HG02884 (cell line): ENCODE measurements at regions not wholly inside any gene's neighbourhood (a gene's known extent, or its start where the extent isn't known, plus 50 kb on each side); places are given as distances from the start of the nearest gene placed in this dataset.
"Not testable (repeated sequence)": the region's sequence is repeated elsewhere in the genome, so short reads cannot be mapped to it uniquely, and the experiment has no call there.

Source experiments
- ATAC-seq: cut with Tn5 transposase; IDR thresholded peaks from one replicate; pipeline ENCODE4 v1.9.1; 2021; ENCODE audit warnings: mild to moderate bottlenecking, moderate library complexity; ENCODE audit not compliant: unreplicated experiment

DNA sequence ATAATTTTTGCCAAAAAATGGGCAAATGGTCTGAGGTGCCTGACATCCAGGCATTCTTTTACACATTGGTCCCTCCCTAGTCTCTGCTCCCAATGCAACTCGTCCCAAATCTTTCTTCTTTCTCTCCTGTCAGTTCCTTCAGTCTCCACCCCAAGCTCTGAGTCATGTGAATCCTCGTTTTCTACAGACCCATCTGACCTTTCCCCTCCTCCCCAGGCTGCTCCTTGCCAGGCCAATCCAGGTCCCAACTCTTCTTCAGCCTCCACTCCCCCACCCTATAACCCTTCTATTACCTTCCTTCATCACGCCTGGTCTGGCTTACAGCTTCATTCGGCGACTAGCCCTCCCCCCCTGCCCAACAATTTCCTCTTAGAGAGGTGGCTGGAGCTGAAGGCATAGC lies 55.3 kb downstream of the BBS10 start:
- ATAC-seq = not testable (repeated sequence)

DNA sequence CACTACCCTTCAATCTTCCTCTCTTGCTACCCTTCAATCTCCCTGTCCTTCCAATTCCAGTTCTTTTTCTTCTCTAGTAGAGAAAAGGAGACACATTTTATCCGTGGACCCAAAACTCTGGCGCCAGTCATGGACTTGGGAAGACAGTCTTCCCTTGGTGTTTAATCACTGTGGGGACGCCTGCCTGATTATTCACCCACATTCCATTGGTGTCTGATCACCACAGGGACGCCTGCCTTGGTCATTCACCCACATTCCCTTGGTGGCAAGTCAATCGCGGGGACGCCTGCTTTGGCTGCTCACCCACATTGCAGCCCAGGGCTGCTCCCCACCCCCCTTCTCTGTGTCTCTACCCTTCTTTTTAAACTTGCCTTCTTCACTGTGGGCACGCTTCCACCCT lies 55.9 kb downstream of the BBS10 start:
- not testable (repeated sequence) for ATAC-seq

DNA sequence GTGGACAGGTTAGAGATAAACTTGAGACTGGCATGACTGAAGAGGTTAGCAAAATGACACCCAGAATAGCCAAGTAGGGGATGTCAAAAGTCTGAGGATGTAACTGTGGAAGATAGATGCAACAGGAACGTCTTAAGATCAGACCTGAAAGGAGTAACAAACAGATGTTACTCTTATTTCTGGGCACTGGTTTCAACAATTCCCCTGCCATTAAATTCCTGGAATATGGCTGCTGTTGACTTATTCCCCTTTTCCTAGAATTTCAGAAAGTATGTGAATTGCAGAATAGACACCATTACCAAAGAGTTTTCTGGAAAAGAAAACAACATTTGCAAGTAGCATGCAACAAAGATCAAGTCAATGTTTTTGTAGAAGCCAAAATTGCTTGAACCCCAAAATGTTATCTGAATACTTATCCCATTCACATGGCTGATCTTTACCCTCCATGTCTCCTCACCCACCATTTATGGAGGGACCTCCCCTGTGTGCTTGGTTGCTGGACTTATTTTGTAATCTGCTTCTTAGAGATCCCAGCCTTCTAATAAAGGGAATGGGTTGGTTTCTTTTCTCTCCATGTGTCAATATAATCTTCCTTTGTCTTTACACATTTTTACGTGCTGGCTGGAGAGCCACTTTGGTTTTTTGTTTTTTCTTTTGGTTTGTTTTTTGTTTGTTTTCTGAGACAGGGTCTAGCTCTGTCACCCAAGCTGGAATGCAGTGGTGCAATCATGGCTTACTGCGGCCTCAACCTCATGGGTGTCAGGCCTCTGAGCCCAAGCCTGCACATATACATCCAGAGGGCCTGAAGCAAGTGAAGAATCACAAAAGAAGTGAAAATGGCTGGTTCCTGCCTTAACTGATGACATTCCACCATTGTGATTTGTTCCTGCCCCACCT lies 57.0 kb downstream of the BBS10 start:
- no peak for ATAC-seq

DNA sequence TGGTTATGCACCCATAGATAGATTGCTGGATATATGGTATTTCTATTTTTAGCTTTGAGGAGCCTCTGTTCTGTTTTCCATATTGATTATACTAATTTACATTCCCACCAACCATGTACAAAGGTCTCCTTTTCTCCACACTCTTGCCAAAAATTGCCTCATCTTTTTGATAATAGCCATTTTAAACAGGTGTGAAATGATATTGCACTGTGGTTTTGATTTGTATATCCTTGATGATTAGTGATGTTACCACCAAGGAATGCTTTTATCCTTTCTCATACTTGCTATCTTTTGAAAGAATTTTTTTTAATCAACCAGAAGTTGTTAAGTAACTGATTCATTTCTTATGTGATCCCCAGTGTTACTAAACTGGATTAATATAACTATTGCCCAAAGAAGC lies 60.0 kb downstream of the BBS10 start:
- no peak for ATAC-seq

DNA sequence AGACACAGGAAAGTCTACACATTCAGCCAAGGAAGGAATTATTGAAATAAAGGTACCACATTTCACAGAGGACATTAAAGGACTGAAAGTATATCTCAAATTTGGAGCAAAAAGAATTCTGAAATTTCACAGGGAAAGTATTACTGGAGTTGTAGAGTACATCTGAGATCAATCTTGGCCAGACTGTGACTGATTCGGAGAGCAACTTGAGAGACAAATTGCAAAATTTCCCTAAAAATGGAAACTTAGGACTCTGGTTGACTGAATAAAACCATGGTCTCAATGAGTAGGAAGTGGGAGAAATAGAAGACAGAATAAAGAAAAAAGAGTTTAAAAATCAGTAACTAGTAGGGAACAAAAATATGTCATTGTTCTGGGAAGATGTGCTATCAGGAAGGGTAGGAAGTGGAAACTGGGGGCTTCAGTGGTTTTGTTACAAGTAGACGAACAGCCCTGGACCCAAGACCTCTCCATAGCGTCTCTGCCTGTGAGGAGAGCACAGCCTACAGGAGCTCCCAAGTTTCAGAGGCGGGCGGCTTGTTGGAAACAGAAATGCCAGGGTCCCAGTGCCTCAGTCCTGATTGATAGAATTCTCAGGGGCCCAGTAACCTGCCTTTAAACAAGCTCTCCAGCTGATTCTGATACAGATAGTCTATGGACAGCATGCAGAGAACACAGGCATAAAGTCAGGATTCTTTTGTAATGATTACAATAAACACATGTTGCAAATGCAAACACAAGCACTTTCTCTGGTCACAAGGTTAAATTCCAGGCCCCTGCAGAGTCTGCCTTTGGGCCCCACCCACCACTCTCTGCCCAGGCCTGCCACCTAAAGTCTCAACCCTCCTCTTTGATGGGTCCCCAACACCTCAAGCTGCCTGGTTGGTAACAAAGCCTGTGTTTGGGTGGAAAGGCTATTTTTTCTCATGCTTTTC lies 63.1 kb downstream of the BBS10 start:
- no peak for ATAC-seq

DNA sequence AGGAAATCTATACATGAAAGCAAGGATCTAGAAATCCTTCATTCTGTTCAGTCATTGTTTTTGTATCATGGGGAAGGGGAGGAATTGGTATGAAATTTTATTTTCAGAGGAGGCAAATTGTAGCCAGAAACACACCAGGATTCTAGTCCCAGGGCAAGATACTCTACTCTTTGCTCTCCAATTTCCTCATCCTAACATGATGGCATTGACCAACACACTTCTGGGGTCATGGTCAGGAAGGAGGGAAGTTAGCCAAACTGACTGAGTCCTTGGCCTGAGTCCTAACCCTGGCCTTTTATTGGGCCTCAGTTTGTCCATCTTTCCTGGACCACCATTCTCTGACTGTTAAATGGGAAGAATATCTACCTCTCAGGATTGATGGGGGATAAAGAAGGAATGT lies 65.5 kb downstream of the BBS10 start:
- no peak for ATAC-seq

DNA sequence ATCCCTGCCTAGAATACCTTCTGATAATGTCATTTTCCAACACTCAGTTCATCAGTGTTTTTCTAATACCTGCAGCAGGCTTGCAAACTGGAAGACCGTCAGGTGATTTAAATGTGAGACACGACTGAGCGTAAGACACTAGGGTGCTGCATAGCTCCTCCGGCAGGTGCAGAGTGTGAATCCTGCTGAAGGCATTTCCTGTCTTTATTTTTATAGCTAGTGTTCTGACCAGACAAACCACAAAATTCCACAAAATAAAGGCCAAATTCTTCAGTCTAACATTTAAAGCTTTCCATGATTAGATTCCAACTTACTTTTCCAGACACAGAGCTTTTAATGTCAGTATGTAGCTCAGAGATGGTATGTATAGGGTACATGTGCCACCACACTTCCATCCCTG lies 70.7 kb downstream of the BBS10 start:
- no peak for ATAC-seq

DNA sequence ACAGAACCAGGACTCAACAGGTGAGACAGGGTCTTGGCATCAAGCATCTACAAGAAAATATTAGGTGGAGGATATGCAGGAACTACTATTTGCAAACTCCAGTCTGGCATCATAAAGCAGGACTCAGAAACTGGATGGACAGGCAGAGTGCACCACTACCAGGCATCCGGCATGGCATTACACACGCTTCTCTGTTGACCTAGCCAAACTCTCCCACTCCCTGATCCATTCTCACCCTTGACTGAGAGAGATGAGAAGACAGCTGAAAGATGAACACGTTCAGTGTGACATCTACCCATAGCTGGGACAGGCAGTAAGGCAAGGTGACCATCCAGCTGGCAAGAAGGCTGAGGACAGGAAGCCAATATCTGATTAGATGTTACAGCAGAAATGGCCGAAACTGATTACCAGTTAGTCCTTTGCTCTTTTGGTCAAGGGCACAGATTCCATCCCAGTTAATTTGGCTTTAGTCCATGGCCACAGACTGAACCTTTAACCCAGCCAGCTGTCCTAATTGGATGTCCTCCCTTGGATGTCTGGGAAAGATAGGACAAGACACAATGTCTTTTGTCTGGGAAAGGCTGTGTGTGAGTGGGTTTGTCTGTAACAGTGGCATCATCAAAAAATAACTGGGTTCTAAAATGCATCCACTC lies 71.6 kb downstream of the BBS10 start:
- no peak for ATAC-seq

DNA sequence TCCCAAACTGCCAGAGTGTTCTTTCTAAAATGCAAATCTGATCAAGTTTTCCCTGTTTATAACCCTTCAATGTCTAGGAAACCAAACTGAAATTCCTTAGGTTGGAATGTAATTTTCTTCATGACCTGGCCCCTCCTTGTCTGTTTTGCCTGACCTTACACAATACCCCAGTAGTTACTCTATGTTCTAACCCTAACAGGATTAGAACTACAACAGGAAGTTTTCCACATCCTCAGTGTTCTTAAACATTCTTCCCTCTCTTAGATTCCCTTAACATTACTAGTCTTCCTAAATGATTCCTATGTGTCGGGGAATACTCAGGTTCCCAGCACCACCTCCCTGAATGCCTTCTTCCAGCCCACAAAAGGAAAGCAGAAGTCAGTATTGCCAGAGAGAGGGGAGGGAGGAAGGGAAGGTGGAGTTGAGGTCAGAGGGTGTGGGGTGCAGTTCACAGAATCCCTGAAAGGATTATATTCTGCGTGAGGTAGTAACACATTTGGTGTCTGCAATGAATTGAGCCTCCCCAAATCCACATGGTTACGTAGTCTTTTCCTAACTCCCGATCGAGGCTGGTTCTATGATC lies 72.6 kb downstream of the BBS10 start:
- ATAC-seq = no peak

DNA sequence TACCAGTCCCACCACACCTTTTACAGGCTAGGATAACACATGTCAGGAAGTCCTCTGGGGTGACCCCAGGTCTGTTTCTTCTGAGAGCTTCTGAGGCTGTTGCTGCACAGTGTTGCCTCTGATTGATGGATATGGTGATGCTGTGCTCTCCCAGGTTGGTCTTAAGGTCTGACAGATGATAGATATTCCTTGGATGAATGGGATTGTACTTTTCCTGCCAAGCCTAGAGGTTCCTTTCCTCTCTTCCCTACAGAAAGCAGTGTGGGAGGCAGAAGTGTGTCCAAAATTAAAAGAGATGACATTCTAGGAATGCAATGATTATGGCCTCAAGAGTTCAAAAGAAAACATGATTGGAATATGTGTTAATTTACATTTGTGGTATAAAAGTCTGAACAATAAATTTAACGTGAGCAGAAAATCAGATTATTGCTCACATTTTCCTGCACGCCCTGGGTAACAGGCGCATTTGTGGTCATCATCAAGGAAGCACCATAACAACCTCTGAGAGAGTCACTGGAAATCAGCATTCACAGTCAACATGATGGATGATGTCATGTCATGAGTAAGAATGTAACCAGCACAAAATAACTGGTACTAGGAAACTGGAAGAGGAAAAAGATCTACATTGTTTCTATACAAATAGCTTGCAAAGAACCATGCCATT lies 73.7 kb downstream of the BBS10 start:
- no peak for ATAC-seq

DNA sequence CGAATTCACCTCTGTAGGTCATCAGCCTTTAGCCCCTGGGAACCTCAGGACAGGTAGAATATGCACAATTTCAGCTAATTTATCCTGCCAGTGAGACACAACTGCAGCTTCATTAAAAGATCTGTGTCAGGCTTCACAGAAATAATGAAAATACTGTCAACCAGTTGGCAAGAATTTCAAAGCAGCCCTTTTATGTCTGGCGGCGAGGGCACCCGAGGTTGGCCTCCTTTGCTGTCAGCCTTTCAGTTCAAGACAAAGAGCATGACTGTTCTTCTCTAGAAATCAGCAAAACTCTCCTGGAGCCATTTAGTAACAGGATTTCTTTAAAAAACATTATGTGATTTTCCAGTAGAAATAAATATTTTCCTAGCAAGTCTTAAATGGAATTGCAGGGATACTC lies 75.9 kb downstream of the BBS10 start:
- no peak for ATAC-seq

DNA sequence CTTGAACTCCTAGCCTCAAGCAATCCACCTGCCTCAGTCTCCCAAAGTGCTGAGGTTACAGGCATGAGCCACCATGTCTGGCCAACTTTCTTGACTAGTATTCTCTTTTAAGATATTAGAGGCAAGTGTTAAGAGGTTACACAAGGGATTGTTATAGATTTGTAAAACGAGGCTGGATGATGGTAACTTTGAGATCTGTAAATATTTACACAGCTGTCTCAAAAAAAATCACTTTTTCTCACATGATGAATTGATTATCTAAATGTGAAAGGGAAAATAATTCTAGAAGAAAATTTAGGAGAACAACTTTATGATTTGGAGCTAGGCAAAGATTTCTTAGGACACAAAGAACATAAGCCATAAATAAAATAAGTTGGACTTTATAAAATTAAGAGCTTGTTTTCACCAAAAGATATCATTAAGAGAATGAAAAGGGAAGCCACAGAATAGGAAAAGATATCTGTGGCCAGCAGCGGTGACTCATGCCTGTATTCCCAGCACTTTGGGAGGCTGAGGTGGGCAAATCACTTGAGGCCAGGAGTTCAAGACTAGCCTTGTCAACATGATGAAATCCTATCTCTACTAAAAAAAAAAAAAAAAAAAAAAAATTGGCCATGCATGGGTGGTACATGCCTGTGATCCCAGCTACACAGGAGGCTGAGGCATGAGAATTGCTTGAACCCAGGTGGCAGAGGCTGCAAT lies 77.4 kb downstream of the BBS10 start:
- ATAC-seq = no peak

DNA sequence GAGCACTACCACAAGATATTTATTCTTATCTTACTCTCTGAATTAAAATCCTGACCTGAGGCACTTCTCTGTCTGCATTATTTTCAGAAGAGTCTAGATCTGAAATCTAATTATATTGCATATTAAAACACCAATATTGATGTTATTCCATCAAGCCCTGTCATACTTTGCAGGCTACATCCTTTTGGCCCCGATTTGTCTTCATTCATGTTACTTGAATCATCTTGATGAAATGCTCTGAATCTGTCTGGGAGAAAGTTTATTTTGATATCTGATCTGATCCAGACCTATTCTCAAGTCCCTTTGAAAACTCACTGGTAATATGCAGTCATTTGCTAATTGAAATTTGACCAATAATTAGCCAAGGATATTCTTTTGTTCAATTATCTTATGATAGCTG lies 79.9 kb downstream of the BBS10 start:
- ATAC-seq = no peak

DNA sequence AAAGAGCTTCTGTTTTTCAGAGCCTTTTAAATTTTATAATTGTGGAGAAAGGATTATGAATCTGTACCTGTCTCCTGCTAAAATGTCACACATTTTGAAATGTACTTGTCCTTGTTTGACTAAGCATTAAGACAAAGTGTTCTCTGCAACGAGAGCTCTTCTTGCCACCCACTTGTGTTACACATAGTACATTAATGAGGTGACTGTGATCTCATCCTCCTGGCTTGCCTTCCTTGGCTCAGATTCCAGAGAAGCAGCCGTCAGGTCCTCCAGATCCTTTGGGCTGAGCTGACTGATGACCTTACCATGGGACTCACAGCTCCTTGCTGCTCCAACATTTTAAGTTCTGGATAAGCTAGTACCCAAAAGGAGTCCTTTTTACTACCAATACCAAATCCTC lies 81.4 kb downstream of the BBS10 start:
- ATAC-seq = no peak

DNA sequence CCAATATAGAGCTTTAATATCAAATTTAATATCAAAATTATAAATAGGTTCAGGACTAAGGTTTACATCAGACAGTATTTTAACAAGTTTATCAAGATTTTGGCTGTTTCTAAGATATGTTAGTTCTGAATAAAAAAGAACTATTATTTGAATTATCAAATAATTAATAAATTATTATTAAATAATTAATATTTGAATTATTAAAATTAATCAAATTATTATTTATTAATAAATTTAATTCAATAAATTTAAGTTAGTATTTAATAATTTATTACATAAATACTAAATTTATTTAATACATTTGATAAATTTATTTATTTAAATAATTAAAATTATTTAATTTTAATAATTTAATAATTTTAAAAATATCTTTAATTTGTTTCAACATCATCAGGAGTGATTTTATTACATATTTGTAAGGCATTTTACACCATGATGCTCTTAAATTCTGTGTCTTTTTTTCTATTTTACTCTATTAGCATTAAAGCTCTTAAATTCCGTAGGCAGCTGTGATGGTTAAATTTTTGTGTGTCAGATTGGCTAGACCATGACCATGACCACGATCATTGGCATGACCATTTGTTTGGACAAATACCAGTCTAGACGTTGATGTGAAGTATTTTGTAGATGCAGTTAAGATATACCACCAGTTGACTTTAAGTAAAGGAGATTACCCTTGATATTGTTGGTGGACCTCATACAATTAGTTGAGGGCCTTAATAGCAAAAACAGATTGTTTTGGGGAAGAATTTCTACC lies 82.6 kb downstream of the BBS10 start:
- ATAC-seq = no peak

DNA sequence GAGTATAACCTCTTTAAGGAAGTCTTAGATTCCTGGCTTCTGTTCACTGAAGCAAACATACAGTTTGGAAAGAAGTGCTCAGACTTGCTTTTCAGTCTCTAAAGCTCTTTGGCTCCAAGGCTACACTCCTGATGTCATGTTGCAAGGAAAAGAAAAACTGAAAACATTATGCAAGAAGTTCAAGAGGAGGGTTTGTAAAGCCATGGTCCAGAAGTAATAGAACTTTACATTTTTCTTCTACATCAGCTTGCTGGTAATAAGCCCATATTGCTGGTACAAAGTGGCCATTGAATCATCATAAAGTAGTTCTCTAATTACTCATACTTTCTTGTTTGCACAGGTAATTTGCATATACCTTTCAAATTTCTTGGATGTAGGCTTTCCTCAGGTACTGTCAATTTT lies 83.6 kb downstream of the BBS10 start:
- ATAC-seq = no peak

DNA sequence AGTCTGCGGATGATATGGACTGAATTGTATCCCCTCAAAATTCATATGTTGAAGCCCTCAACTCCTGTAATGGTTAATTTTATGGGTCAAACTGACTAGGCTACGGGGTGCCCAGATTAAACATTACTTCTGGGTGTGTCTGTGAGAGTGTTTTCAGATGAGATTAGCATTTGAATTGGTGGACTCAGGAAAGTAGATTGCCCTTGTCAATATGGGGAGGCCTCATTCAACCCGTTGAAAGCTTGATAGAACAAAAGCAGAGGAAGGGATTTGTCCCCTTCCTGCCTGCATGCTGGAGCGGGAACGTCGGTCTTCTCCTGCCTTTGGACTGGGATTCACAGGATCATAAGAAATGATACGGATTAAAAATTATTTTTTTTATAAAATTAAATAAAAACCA lies 84.5 kb downstream of the BBS10 start:
- no peak for ATAC-seq

DNA sequence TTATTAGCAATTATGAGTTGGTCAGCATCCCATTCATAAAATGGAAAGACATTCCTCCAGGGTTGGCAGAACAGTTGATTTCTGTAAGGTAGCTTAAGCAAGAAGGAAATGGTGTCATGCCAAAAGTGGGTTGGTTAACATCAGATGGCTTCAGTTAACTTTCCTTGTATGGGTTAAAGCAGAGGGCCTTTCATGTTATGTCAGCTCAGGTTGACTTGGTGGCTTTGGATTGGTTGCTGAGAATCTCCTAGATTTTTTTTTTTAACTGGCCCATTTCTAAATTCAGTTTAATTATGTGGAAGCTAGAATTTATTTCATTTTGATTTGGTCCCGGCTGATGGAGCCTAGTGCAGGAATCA lies 87.8 kb downstream of the BBS10 start:
- no peak for ATAC-seq

DNA sequence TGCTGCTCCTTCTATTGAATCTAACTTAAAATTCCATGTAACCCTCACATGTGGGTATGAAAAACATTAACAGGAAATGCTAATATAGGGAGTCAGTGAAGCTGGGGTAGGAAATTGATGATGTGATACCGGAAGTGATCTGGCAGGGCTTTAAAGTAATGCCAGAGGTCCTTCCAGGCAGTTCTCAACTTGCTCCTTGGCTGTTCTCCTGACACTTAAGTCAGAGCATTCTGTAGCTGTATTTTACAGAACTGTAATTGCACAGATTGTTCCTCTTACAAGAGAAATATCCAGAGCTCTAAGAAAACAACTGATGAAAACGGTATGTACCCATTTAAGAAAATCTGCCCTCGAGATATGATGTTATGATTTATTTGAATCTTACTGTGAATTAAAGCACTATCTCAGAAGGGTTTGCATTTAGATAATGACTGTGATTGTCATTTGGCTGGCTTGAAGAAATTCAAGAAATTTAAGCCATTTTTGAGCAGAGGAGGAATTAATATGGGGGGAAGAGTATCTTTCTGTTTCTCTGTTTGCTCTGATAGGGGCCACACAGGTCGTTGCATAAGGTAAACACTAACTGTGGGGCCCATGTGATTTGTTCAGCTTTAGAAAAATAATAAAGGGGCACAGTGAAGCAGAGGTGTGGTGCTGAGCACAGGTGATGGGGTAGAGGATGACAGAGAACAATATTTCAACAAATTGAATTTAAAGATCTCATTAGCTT lies 88.4 kb downstream of the BBS10 start:
- ATAC-seq = no peak
